Dermis microvascular lymphatic vessel endothelial cell (primary cell): ENCODE measurements at regions not wholly inside any gene's neighbourhood (a gene's known extent, or its start where the extent isn't known, plus 50 kb on each side); places are given as distances from the start of the nearest gene placed in this dataset.

ENCODE experiments used
- DNase-seq, 2 donors: peaks; one replicate each; pipeline versions ENCODE4 v3.0.0 to v3.0.0-alpha.2; 2010; ENCODE audit warnings: low read depth in 2 of 2

- no peak for DNase-seq
Observed at GRCh38 chr14:22052795-22053194, 379.2 kb upstream of the OR4E1 start.

- peak; percentile 12 to 45 for DNase-seq
Observed at GRCh38 chr14:22047115-22047514, 373.5 kb upstream of the OR4E1 start.

GRCh38 chr14:22046063-22046462 is 372.4 kb upstream of the OR4E1 start:
- DNase-seq = no peak

- DNase-seq = no peak
Observed at GRCh38 chr14:22044193-22044592, 370.6 kb upstream of the OR4E1 start.

- DNase-seq = no peak
Observed at GRCh38 chr14:22040781-22041125, 367.1 kb upstream of the OR4E1 start.

GRCh38 chr14:22039938-22040780 is 366.5 kb upstream of the OR4E1 start:
- DNase-seq = peak; percentile 3 to 23

- no peak for DNase-seq
Observed at GRCh38 chr14:22036541-22037239, 363.1 kb upstream of the OR4E1 start.

GRCh38 chr14:22026527-22026926 is 352.9 kb upstream of the OR4E1 start:
- DNase-seq = no peak

GRCh38 chr14:22025879-22026278 is 352.3 kb upstream of the OR4E1 start:
- no peak for DNase-seq

- no peak for DNase-seq
Observed at GRCh38 chr14:22024137-22024536, 350.5 kb upstream of the OR4E1 start.

- DNase-seq = no peak
Observed at GRCh38 chr14:22018890-22019289, 345.3 kb upstream of the OR4E1 start.

GRCh38 chr14:22012452-22012851 is 338.8 kb upstream of the OR4E1 start:
- no peak for DNase-seq

GRCh38 chr14:22011253-22011642 is 337.6 kb upstream of the OR4E1 start:
- no peak for DNase-seq

- no peak for DNase-seq
Observed at GRCh38 chr14:22010545-22011252, 337.1 kb upstream of the OR4E1 start.

- DNase-seq = no peak
Observed at GRCh38 chr14:22008766-22009165, 335.1 kb upstream of the OR4E1 start.

GRCh38 chr14:22007784-22008412 is 334.3 kb upstream of the OR4E1 start:
- no peak for DNase-seq

- DNase-seq = no peak
Observed at GRCh38 chr14:22007363-22007762, 333.7 kb upstream of the OR4E1 start.

GRCh38 chr14:22003461-22003860 is 329.8 kb upstream of the OR4E1 start:
- no peak for DNase-seq

GRCh38 chr14:22002860-22003284 is 329.3 kb upstream of the OR4E1 start:
- no peak for DNase-seq

- DNase-seq = no peak
Observed at GRCh38 chr14:21999402-21999801, 325.8 kb upstream of the OR4E1 start.

- DNase-seq = peak in 1 of 2 donors; percentile 26
Observed at GRCh38 chr14:21997300-21997699, 323.7 kb upstream of the OR4E1 start.

- no peak for DNase-seq
Observed at GRCh38 chr14:21995332-21995731, 321.7 kb upstream of the OR4E1 start.
